ENCODE measurements at regions not wholly inside any gene's neighbourhood (a gene's known extent, or its start where the extent isn't known, plus 50 kb on each side); places are given as distances from the start of the nearest gene placed in this dataset.
"Not testable (repeated sequence)": the region's sequence is repeated elsewhere in the genome, so short reads cannot be mapped to it uniquely, and the experiment has no call there.

DNA sequence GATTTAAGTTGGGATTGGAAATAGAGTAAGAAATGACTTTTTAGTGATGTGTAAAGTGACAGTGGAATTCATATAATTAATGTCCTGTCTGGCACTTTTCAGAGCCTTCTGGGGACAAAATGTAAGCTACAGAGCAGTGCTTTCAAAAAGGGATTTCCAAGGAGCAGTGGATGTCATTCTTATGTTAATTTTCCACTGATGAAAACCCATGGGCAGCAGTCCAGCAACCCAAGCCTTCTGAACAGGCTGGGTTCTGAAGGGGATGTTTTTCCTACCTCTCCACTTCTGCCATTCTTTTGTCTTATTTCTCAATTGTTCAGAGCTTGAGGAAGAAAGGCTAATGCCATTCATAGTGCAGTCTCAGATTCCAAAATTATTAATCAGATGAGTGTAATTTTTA lies 717.6 kb upstream of the HS3ST1 start:
- no peak for DNase-seq

DNA sequence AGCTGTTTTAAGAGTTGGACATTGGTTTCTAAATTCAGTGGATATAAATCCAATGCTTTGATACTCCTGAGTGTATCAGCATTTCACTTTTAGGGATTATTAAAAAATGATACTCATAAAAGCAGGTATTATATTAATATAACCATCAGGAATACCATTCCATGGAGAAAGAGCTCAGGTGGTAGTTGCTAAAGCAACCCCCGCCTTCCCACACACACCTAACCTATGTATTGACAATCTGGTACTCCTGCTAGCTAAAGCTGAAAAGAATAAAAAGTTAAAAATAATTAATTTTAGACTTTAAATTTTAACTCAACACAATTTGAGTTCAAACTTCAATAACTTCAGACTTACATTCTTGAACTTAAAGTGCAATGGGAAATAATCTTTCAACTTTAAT lies 717.1 kb upstream of the HS3ST1 start:
- DNase-seq: no peak

DNA sequence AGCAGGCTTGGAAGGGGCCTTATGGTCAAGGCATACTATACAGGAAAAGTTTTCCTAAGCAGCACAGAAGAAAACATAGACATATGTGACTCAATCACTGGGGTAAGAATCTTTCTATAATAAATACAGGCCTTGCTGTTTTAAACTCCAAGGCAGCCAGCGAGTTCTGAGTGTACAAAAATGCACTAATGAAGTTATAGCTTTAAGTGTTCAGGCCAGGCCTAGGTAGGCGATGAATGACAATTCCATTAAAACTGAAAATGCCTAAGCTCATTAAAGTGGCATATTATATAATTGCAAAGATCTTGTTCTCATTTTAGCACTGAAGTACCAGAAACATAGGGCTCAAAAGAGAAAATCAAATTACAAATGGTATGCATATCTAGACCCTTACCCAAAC lies 716.4 kb upstream of the HS3ST1 start:
- DNase-seq: no peak

DNA sequence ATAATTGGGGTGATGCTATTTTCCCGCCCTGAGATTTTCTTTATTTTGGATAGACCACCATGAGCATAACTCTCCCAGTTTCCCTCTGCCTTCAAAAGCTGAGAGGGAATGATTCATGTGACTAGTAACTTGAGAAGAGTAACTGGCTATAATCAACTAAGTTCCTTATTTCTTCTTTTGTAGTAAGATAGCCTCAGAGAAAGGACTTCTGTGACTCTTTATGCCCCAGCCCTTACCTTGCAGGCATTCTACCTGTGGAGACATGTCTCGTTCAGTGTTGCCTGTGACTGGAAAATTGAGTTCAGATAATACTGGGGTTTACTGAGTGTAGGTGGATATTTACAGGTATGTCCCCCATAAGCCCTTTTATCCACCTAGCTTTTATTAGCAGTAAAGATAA lies 715.4 kb upstream of the HS3ST1 start:
- no peak for DNase-seq

DNA sequence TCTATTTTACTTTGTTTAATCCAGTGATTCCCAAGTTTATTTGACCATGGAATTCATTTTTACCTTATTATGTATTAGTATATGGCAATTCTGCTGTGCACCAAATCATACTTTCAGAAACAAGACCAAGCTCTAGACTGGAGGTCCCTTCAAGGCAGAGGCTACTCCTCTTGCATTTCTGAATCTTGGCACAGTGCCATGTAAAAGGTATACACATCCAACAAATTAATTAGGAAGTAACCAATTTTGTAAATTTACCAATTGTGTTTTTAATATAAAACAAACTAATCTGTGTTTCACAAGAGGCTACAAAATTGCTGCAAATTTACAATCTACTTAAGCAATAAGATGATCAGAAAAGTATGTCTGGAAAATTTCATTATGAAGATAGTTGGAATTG lies 712.2 kb upstream of the HS3ST1 start:
- DNase-seq: no peak

DNA sequence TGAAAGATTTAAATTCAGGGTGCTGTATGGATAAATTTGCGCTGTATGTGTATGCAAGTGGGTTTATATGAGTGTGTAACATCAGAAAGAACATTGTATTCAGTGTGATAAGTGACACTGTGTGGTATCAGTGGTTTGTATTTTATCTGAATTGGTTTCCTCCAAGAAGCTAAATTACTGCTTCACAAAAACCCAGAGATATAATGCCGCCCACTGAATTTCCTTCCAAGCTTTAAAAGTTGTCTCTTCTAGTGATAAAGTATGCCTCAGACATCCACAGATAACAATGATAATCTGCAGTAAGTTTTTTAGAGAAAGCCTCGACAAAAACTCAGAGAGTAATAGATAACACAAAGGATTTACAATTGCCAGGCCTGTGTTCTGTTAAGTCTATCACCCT lies 710.6 kb upstream of the HS3ST1 start:
- DNase-seq: no peak

DNA sequence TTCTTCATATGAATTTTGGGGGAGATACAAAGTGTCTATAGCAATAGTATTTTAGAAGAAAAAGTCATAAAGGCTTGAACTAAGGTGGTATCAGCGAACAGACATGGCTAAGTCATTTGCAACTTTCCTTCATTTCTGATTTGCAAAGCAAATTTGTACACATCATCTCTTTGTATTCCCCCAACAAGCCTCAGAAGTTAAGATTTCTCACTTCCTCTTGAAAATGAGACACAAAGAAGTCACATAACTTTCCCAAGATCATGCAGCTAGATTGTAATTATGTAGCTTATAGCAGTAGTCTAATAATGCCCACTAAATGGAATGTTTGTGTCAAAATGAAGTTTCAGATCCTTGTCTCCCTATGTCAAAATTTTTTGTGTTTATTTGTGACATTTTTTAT lies 709.8 kb upstream of the HS3ST1 start:
- no peak for DNase-seq

DNA sequence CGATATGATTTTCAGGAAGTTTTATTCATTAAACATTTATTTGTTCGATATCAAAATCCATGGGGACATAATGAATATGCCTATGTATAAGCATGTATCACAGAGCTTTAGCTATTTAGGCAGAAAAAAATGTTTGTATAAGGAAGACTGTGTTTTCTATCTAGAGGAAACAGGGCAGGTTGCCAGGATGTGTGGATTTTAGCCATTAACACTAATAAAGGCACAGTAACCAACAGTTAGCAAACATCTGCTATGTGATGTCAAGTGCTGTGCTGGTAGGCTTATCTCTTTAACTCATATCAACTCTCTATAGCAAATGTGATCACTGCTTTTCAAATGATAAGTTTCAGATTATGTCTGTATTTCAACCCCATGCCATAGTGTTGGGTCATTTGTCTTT lies 708.9 kb upstream of the HS3ST1 start:
- no peak for DNase-seq

DNA sequence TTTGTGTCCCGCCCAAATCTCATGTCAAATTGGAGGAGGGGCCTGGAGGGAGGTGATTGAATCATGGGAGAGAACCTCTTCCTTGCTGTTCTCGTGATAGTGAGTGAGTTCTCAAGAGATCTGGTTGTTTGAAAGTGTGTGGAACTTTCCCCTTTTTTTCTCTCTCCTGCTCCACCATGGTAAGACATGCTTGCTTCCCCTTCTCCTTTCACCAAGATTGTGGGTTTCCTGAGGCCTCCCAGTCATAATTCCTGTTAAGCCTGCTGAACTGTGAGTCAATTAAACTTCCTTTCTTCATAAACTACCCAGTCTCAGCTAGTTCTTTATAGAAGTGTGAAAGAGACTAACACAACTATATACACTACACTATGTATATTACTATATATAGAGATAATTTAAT lies 697.8 kb upstream of the HS3ST1 start:
- DNase-seq: no peak

DNA sequence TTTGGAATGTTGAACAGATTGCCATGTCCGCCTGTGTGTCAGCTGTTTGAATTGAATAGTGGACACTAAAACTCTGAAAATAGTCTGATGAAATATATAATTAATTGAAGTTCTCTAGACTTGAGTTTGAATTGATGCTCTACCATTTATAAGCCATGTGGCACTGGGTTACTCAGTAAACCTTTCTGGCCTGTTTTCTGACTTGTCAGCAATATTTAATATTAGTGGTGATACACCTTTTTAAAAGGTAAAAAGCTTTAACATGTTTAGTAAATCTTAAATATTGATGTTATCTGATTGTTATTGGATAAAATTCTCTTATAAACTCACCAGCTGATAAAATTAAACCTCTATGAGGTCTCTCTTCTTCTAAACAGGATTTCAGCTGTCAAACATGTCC lies 695.4 kb upstream of the HS3ST1 start:
- no peak for DNase-seq

DNA sequence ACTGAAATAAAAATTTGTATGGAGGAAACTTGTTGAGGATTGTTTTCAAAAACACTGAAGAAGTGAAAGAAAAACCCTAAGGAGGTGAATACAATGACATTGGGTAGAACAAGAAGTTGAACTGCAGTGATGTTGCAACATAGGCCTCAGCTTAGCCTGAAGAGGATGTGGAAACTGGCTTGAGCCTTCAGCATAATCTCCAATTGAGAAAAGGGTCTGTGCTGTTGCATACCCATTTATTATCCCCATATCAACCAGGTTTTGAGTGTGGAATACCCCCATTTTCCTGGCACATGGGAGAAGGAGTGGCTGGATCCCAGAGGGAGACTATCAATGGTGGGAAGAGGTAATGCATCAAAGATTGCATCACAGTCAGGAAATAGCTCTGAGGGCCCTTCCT lies 695.0 kb upstream of the HS3ST1 start:
- no peak for DNase-seq

DNA sequence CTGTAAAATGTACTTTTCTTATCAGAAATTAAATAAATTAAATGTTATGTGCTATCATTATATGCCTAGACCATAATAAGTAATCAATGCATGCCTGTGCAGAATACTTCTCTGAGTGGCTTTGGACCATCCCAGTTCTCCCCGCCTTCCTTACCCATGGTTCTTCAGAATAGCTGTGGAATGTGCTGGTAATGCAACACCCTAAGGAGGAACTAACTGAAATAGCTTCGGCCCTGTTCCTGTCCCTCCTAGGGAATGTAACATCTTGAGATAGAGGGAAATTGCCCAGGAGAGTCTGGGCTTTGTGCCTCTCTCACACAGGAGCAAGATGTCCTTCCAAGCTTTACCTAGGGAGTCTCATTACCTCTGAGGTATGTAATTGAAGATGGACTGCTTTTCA lies 693.6 kb upstream of the HS3ST1 start:
- no peak for DNase-seq

DNA sequence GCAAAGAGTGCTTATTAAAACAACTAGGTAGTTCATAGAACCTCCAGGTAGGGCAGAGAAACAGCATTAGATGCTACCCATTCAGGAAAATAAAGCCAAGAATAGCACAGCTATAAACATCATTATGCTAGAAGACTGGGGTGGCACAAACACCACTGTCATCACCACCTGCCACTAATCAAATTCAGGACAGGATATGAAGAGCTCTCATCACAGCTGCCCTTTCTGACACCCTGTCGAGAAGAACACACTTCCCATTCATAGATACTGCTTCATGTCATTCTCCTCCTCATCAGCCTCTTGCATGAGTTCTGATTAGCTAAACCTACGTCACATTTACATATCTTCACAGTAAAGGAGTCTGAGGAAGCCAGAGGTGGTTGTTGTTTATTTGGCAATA lies 692.3 kb upstream of the HS3ST1 start:
- no peak for DNase-seq

DNA sequence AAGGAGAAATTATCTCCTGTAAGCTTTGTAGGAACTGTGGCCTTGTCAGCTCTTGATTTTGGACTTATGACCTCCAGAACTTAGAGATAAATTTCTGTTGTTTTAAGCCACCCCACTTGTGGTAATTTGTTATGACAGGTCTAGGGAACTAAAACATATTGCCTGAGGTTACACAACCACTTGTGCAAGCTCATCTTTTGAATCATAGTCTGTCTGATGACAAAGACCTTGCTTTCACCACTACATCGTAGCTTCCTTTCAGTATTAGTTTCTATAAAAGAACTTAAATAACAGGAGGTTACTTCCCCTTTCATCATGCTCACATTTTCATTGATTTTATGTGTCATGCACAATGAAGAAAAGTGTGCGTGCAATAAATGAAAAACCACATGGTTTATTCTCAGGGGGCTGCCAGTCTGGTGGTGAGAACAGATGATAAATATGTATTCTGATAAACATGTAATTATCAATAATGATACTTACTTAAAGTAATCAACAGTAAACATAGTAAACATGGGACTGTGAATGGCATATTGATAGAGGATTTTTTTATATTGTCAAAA lies 690.0 kb upstream of the HS3ST1 start:
- no peak for DNase-seq

DNA sequence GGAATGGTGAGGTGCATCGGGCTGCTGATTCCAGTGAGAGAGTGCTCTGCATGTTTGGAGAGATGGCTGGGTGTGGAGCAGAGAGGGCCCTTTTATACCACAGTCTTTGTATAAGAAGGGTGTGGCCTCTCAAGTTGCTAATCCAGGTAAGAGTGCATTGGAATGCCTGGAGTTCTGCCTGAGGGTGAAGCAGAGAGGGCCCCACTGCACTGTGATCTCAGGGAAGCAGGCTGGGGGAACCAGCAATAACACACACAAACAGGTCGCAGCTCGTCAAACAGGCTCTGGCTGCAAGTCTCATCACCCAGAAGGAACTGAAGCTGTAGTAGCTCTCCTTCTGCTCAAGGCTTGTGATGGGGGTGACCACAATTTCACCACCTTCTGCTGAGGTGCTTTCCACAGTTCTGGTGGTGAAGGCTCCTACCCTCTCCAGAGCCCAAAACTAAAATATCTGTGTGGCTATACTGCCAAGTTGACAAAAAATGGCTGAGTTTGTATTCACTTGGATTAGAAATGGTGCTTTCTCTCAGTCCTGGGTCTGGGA lies 687.4 kb upstream of the HS3ST1 start:
- no peak for DNase-seq

DNA sequence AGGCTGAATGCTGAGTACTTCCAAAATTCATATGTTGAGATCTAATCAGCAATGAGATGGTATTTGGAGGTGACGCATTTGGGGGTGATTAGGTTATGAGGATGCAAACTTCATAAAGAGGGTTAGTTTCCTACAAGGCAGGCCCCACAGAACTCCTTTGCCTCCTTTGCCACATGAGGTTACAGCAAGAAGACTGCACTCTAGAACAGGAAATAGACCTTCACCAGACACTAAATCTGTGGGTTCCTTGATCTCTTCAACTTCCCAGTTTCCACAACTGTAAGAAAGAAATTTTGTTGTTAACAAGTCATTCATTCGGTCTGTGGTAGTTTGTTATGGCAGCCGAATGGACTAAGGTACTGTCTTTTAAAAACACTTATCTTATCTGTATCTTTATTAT lies 681.9 kb upstream of the HS3ST1 start:
- DNase-seq: no peak

DNA sequence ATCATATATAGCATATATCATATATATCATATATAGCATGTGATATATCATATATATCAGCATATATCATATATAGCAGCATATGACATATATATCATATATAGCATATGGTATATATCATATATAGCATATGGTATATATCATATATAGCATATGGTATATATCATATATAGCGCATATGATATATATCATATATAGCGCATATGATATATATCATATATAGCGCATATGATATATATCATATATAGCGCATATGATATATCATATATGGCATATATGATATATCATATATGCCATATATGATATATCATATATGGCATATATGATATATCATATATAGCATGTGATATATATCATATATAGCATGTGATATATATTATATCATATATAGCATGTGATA lies 680.4 kb upstream of the HS3ST1 start:
- DNase-seq: not testable (repeated sequence)

DNA sequence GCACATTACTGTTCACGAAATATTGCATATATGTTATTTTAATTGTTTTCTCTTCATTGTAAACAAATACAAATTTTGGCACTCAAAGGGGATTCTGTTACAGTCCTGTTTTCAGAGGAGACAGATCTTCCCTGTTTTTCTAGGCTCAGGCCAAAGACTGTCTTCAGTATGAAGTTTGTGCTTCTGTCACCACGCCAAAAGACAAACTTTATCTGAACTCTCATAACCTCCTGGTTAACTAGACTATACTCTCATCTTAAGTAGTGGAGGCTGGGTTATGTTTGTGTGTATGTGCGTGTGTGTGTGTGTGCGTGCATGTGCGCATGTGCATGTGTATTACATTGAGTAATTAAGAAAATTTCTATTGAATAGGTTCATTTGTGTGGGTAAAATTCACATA lies 676.8 kb upstream of the HS3ST1 start:
- DNase-seq: no peak

DNA sequence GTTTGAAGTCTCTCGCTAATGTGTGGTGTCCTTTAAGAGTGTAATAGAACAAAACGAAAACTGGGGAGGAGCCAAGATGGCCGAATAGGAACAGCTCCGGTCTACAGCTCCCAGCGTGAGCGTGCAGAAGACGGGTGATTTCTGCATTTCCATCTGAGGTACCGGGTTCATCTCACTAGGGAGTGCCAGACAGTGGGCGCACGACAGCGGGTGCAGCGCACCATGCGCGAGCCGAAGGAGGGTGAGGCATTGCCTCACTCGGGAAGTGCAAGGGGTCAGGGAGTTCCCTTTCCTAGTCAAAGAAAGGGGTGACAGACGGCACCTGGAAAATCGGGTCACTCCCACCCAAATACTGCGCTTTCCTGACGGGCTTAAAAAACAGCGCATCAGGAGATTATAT lies 661.2 kb upstream of the HS3ST1 start:
- DNase-seq: not testable (repeated sequence)

DNA sequence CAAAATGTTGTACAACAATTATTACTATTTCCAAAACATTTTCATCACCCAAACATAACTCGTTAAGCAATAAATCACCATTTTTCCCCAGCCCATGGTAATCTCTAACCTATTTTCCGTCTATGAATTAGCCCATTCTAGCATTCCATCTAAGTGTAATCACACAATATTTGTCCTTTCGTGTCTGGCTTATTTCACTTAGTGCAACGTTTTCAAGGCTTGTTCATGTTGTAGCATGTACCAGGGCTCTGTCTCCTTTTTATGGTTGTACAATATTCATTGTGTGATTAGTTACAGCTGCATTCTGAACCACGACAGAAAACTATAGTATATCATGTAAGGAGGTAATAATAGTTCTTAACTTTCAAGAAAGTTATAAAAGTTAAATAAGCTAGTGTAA lies 656.0 kb upstream of the HS3ST1 start:
- DNase-seq: no peak

DNA sequence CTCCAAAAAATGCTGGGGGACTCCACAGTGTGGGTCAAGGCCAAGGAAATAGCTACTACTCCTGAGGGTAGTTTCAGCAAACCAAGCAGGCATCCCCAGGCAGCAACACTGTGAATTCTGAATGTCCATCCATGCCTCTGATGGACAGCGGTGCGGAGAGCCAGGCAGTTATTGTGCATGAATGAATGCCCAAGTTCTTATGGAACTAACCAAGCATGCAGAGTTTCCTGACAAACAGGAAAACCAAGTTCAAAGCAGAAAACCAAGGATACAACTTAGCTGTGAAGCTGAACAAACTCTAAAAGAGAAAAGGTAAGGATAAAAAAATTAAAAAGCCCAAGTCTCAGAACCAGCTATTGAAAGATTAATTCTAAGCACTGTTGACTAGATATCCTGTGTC lies 642.6 kb upstream of the HS3ST1 start:
- no peak for DNase-seq

DNA sequence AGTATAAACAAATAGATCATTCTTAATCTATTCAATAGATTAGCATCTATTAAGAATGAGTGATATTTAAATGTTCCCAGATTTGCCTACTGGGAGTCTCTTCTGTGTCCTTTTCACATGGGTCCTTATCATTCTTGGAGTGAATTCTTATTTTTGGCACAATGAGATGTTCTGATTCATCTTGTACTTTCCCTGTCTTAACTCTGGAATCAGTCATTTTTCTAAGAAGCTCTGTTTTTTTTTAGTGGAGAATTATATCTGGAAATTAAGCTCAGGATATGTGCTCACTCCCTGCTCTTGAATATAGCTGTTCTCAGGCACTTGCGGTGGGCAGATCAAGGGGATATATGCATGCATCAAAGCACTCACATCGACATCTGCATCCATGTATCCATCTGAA lies 625.3 kb upstream of the HS3ST1 start:
- no peak for DNase-seq

DNA sequence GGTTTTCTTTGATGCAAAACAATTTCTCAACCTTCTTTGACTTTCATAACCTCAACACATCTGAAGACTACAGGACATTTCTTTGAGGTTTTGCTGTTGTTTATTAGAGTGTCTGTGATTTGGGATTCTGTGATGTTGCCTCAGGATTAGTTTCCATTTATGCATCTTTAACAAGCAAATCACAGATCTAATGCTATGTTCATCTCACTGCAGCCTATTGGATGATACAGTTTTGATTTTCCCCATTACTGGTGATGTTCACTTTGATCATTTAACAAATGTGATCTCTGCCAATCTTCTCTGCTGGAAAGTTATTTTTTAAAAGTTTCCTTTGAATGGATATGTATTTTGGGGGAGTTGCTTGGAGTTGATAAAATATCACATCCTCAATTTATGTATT lies 624.9 kb upstream of the HS3ST1 start:
- DNase-seq: no peak

DNA sequence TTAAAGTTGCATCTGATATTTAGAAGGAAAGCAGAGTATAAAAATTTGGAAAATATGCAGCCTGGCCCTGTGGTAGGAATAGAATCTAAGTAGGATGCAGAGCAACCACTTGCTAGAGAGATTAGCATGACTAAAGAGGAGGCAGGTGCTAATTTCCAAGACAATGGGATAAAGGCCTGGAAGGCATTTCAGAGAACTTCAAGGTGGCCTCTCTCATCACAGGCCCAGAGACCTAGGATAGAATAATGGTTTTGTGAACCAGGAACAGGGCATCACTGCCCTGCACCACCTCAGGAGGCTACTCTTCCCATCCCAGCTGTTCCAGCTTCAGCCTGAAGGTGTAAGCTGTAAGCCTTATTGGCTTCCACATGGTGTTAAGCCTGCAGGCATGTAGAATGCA lies 621.7 kb upstream of the HS3ST1 start:
- DNase-seq: no peak

DNA sequence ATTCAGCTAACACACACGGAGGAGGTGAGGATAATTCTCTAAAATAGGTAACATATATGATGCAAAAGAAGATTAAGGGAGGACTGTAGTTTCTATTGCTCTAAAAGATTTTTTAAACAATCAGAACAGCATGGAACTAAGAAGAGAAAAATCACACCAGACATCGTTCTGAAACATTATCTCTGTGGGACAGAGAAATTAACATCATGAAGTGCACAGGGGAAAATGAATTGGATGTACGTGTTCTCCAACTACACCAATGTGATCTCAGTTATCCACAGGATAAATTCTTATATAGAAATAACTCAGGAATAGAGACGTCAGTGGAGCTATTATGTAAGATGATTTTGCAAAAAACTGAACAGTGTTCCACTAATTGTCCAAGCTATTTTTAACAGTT lies 614.1 kb upstream of the HS3ST1 start:
- no peak for DNase-seq

DNA sequence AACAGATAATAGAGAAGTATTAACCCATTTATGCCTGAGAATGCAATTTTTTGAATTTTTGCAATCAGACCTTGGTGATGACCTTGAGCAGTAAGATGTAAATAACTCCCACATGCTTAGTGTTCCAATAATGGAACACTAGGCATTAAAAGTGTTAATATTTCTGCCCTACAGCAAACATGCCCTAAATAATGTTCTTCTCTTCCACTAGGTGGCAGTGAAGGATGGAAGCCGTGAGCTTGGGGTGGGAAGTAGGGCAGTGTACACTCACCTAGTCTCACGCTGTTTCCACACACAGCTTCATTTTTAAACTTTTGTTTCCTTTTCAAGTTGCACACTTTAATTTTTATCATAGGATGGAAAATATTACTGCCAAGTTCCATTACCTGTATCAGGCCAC lies 613.1 kb upstream of the HS3ST1 start:
- DNase-seq: no peak

Measured in femur (tissue), 1 donor.